Ovary (tissue), 7 donors: ENCODE measurements at regions not wholly inside any gene's neighbourhood (a gene's known extent, or its start where the extent isn't known, plus 50 kb on each side); places are given as distances from the start of the nearest gene placed in this dataset.

Source experiments
- DNase-seq, 5 donors: peaks; one replicate each; pipeline ENCODE4 v3.0.0-alpha.2; 2019 to 2020
- H3K27ac ChIP-seq, 2 donors: fragments of 200-600 bp; one replicate each; pipeline versions ENCODE4 v1.5.1 to v1.8.0; 2019 to 2022
- H3K27me3 ChIP-seq: fragments of 200-600 bp; one replicate; pipeline ENCODE4 v1.8.0; 2022
- H3K36me3 ChIP-seq: fragments of 200-600 bp; sonication (generic); one replicate; pipeline ENCODE4 v1.5.1; 2019
- H3K4me1 ChIP-seq: one replicate; pipeline ENCODE4 v1.8.1; 2013; ENCODE audit warnings: mild to moderate bottlenecking, moderate library complexity; ENCODE audit not compliant: insufficient read depth
- H3K4me3 ChIP-seq: fragments of 200-600 bp; sonication (generic); one replicate; pipeline ENCODE4 v1.5.1; 2017
- H3K9me3 ChIP-seq, 2 donors: fragments of 200-600 bp in 1 of 2; sonication (generic) in 1 of 2; one replicate each; pipeline versions ENCODE4 v1.5.1 to v1.8.1; 2013 to 2019; ENCODE audit warnings: mild to moderate bottlenecking in 1 of 2, moderate library complexity in 1 of 2
- CTCF ChIP-seq, 3 donors: fragments of 450-650 bp in 2 of 3; fragments of 200-600 bp in 1 of 3; IDR thresholded peaks; one replicate each; pipeline versions ENCODE4 v1.5.1 to v1.8.0; 2016 to 2022; ENCODE audit warnings: antibody characterized with exemption in 3 of 3, mild to moderate bottlenecking in 1 of 3
- EP300 ChIP-seq: sonication (generic); formaldehyde crosslinking; IDR thresholded peaks from one replicate; pipeline ENCODE4 v1.6.1; 2017; ENCODE audit warnings: antibody characterized with exemption
- POLR2A ChIP-seq: fragments of 450-650 bp; IDR thresholded peaks from one replicate; pipeline ENCODE4 v1.6.1; 2017; ENCODE audit warnings: antibody characterized with exemption, mild to moderate bottlenecking, moderate library complexity
- WGBS, 3 donors: extraction: QIAGEN DNeasy Blood & Tissue Kit in 1 of 3; methylation state at CpG; one replicate each; pipeline versions ENCODE4 v1.1.5 to v1.1.7; 2013 to 2017; 5-methylcytosine and 5-hydroxymethylcytosine counted together
- intact Hi-C, 4 donors: fragments of 100-400 bp; cut with DNase I; formaldehyde crosslinking; loops; one replicate each; pipeline versions ENCODE4 v1.11.0 to v1.15.1; 2022 to 2023
- donor health status: DM: no; HTN: no; CAD: no; lungs with moderate emphysema.
- donor health status: DM: no; HTN: no; CAD: no.
- donor health status: Bipolar disorder and iron deficiency.
- donor health status: DM: no; HTN: no; CAD: no.
- donor health status: DM: yes; HTN: yes; CAD: no.

GRCh38 chr5:97676608-97677007 lies 493.6 kb upstream of the RIOK2 start:
- H3K27ac ChIP-seq: no peak overlapping the region
- DNase-seq: no peak
- H3K4me1 ChIP-seq: no peaks in the 10 kb centered on the region
- intact Hi-C loops: no loop called here
- no peaks in the 10 kb centered on the region for H3K27me3 ChIP-seq
- H3K36me3 ChIP-seq: no peaks in the 10 kb centered on the region
- H3K9me3 ChIP-seq: no peaks in the 10 kb centered on the region
- TF ChIP-seq CTCF (IDR thresholded peaks at IDR 0.05) (no peak), EP300 (no peak), POLR2A (no peak)
- H3K4me3 ChIP-seq: no peak overlapping the region
- 85 to 95% (median 95%) methylated on average over 3 of the region's 3 CpGs for WGBS, 3 donors

- 55 to 65% (median 63%) methylated on average over 4 of the region's 4 CpGs for WGBS, 3 donors
- Histone ChIP-seq H3K36me3 (no peaks in the 10 kb centered on the region), H3K27ac (no peak overlapping the region), H3K27me3 (no peaks in the 10 kb centered on the region), H3K4me3 (no peak overlapping the region), H3K9me3 (no peaks in the 10 kb centered on the region), H3K4me1 (no peaks in the 10 kb centered on the region)
- intact Hi-C loops: no loop called here
- DNase-seq: no peak
- no peak for TF ChIP-seq POLR2A
- TF ChIP-seq EP300: no peak
- TF ChIP-seq CTCF (IDR thresholded peaks at IDR 0.05): no peak
Measured at GRCh38 chr5:97694091-97694490, 511.0 kb upstream of the RIOK2 start.

GRCh38 chr5:97714424-97714823 lies 531.4 kb upstream of the RIOK2 start:
- Histone ChIP-seq H3K4me3 (no peak overlapping the region), H3K27me3 (no peaks in the 10 kb centered on the region), H3K4me1 (no peaks in the 10 kb centered on the region), H3K9me3 (no peaks in the 10 kb centered on the region), H3K36me3 (no peaks in the 10 kb centered on the region), H3K27ac (no peak overlapping the region)
- intact Hi-C loops: no loop called here
- DNase-seq: no peak
- TF ChIP-seq EP300 (no peak), CTCF (IDR thresholded peaks at IDR 0.05) (no peak)

DNA sequence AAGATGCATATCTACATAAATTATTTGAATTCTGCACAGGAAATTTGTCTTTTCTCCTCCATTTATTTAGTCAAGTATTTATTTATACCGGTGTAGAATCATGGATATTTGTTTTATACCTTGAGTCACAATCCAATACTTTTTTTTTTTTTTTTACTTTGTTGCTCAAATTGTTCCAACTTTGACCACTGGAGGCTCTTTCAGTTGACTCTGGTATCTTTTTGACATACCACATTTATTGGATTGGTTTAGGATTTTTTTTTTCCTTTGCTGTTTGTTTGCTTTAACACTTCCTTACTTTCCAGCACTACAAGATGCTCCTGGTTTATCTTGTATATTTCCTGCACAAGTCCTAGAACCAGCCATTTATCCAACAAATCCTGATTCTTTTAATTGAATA lies 543.1 kb upstream of the RIOK2 start:
- 2 to 83% (median 47%) methylated on average over 1 of the region's 1 CpG for WGBS, 3 donors
- Histone ChIP-seq H3K27me3 (no peaks in the 10 kb centered on the region), H3K9me3 (peaks cover 0 to 3% of the 10 kb centered on the region in 2 donors), H3K27ac (no peak overlapping the region), H3K36me3 (no peaks in the 10 kb centered on the region), H3K4me1 (no peaks in the 10 kb centered on the region), H3K4me3 (no peak overlapping the region)
- intact Hi-C loops: loop anchor here in 1 of 4 donors (5.0 kb wide), 1 partner anchor 1004 kb away; no protein-coding TSS in a partner anchor
- DNase-seq: no peak
- TF ChIP-seq POLR2A: no peak
- no peak for TF ChIP-seq CTCF (IDR thresholded peaks at IDR 0.05)
- TF ChIP-seq EP300: no peak

GRCh38 chr5:97728920-97729319 lies 545.9 kb upstream of the RIOK2 start:
- TF ChIP-seq EP300: no peak
- TF ChIP-seq CTCF (IDR thresholded peaks at IDR 0.05): no peak
- TF ChIP-seq POLR2A: no peak
- no peak overlapping the region for H3K27ac ChIP-seq
- H3K4me3 ChIP-seq: no peak overlapping the region
- H3K36me3 ChIP-seq: no peaks in the 10 kb centered on the region
- no peaks in the 10 kb centered on the region for H3K27me3 ChIP-seq
- 93 to 96% (median 93%) methylated on average over 7 of the region's 7 CpGs for WGBS, 3 donors
- no peaks in the 10 kb centered on the region for H3K9me3 ChIP-seq
- H3K4me1 ChIP-seq: no peaks in the 10 kb centered on the region
- DNase-seq: no peak
- intact Hi-C loops: loop anchor here in 1 of 4 donors (5.0 kb wide), 1 partner anchor 1007 kb away; no protein-coding TSS in a partner anchor
